GM23248 (cell line): ENCODE measurements at regions not wholly inside any gene's neighbourhood (a gene's known extent, or its start where the extent isn't known, plus 50 kb on each side); places are given as distances from the start of the nearest gene placed in this dataset.

Source experiments
- EZH2 ChIP-seq: fragments of 200-600 bp; sonication (generic); IDR thresholded peaks from 2 replicates; pipeline ENCODE4 v1.6.1; 2018; ENCODE audit warnings: antibody characterized with exemption, mild to moderate bottlenecking; ENCODE audit not compliant: insufficient read depth, poor library complexity, severe bottlenecking
- EZH2phosphoT487 ChIP-seq: fragments of 200-600 bp; sonication (generic); IDR thresholded peaks from 2 replicates; pipeline ENCODE4 v1.6.1; 2018; ENCODE audit warnings: antibody characterized with exemption, moderate library complexity, mild to moderate bottlenecking, low read depth; ENCODE audit not compliant: insufficient read depth

- TF ChIP-seq EZH2phosphoT487 (no peak), EZH2 (no peak)
These were observed 212.2 kb downstream of the ZEB2 start for GRCh38 chr2:144307711-144308110.
